Smooth muscle cell (in vitro differentiated cells): ENCODE measurements at regions not wholly inside any gene's neighbourhood (a gene's known extent, or its start where the extent isn't known, plus 50 kb on each side); places are given as distances from the start of the nearest gene placed in this dataset.

Experiments
- DNase-seq: peaks from one replicate; lab custom pipeline; 2025; ENCODE audit not compliant: unreplicated experiment; lab: John Stamatoyannopoulos, UW
- H2AFZ ChIP-seq: fragments of 200-600 bp; sonication (generic); 2 replicates; pipeline ENCODE4 v1.6.0; 2016; ENCODE audit warnings: antibody characterized with exemption, low read depth, mild to moderate bottlenecking
- H3F3A ChIP-seq: fragments of 200-600 bp; sonication (generic); 2 replicates; pipeline ENCODE4 v1.6.0; 2017; ENCODE audit warnings: antibody characterized with exemption, low read depth
- H3K27ac ChIP-seq: fragments of 200-600 bp; sonication (generic); 2 replicates; pipeline ENCODE4 v1.5.1; 2016; ENCODE audit warnings: low read depth, mild to moderate bottlenecking
- H3K27me3 ChIP-seq: fragments of 200-600 bp; sonication (generic); 2 replicates; pipeline ENCODE4 v1.6.1; 2016; ENCODE audit warnings: low read depth, mild to moderate bottlenecking
- H3K36me3 ChIP-seq: fragments of 200-600 bp; sonication (generic); 2 replicates; pipeline ENCODE4 v1.5.1; 2016; ENCODE audit warnings: low read depth
- H3K4me1 ChIP-seq: fragments of 200-600 bp; sonication (generic); 2 replicates; pipeline ENCODE4 v1.5.1; 2016; ENCODE audit warnings: low read depth
- H3K4me2 ChIP-seq: fragments of 200-600 bp; sonication (generic); 2 replicates; pipeline ENCODE4 v1.6.0; 2016; ENCODE audit warnings: mild to moderate bottlenecking
- H3K4me3 ChIP-seq: fragments of 200-600 bp; sonication (generic); 2 replicates; pipeline ENCODE4 v1.5.1; 2016; ENCODE audit warnings: mild to moderate bottlenecking
- H3K79me2 ChIP-seq: fragments of 200-600 bp; sonication (generic); 2 replicates; pipeline ENCODE4 v1.6.0; 2016; ENCODE audit warnings: low read depth, mild to moderate bottlenecking
- H3K9ac ChIP-seq: fragments of 200-600 bp; sonication (generic); 2 replicates; pipeline ENCODE4 v1.6.0; 2016; ENCODE audit warnings: low read depth
- H3K9me3 ChIP-seq: fragments of 200-600 bp; sonication (generic); replicated peaks from 2 replicates; pipeline ENCODE4 v1.5.1; 2016; ENCODE audit warnings: low read depth
- H4K20me1 ChIP-seq: fragments of 200-600 bp; sonication (generic); 2 replicates; pipeline ENCODE4 v1.6.0; 2016; ENCODE audit warnings: low read depth
- WGBS: methylation state at CpG from one replicate; pipeline ENCODE4 v1.1.7; 2016; ENCODE audit warnings: low lambda C conversion rate; 5-methylcytosine and 5-hydroxymethylcytosine counted together
- TF ChIP-seq, protein P1 (sequence below): fragments of 200-600 bp; sonication (generic); IDR thresholded peaks from 2 replicates; pipeline ENCODE4 v1.5.1; 2017; ENCODE audit warnings: borderline replicate concordance, mild to moderate bottlenecking, antibody characterized with exemption; ENCODE audit not compliant: insufficient read depth, poor library complexity, severe bottlenecking

GRCh38 chr12:97005174-97005573 is 98.1 kb downstream of the NEDD1 start:
- 46% methylated on average over 1 of the region's 1 CpG for WGBS
- H3K9ac ChIP-seq: peak overlapping the region; percentile 3
- DNase-seq: no peak
- H3K4me3 ChIP-seq: no peak overlapping the region
- no peaks in the 10 kb centered on the region for H3K27me3 ChIP-seq
- H3K9me3 ChIP-seq: no peaks in the 10 kb centered on the region
- H4K20me1 ChIP-seq: no peaks in the 10 kb centered on the region
- peaks cover 20% of the 10 kb centered on the region for H3K4me1 ChIP-seq
- H3K36me3 ChIP-seq: no peaks in the 10 kb centered on the region
- H3F3A ChIP-seq: no peaks in the 10 kb centered on the region
- H2AFZ ChIP-seq: no peak overlapping the region
- H3K79me2 ChIP-seq: no peaks in the 10 kb centered on the region
- TF ChIP-seq, protein P1, sequence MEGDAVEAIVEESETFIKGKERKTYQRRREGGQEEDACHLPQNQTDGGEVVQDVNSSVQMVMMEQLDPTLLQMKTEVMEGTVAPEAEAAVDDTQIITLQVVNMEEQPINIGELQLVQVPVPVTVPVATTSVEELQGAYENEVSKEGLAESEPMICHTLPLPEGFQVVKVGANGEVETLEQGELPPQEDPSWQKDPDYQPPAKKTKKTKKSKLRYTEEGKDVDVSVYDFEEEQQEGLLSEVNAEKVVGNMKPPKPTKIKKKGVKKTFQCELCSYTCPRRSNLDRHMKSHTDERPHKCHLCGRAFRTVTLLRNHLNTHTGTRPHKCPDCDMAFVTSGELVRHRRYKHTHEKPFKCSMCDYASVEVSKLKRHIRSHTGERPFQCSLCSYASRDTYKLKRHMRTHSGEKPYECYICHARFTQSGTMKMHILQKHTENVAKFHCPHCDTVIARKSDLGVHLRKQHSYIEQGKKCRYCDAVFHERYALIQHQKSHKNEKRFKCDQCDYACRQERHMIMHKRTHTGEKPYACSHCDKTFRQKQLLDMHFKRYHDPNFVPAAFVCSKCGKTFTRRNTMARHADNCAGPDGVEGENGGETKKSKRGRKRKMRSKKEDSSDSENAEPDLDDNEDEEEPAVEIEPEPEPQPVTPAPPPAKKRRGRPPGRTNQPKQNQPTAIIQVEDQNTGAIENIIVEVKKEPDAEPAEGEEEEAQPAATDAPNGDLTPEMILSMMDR: no peak
- H3K27ac ChIP-seq: peak overlapping the region; percentile 31
- H3K4me2 ChIP-seq: no peak overlapping the region

- Histone ChIP-seq H3K9ac (no peak overlapping the region), H3K4me2 (no peak overlapping the region), H3F3A (no peaks in the 10 kb centered on the region), H2AFZ (no peak overlapping the region), H4K20me1 (no peaks in the 10 kb centered on the region), H3K4me1 (peaks cover 20% of the 10 kb centered on the region), H3K27ac (peak overlapping the region; percentile 31), H3K4me3 (no peak overlapping the region), H3K79me2 (no peaks in the 10 kb centered on the region), H3K27me3 (no peaks in the 10 kb centered on the region), H3K36me3 (no peaks in the 10 kb centered on the region), H3K9me3 (no peaks in the 10 kb centered on the region)
- WGBS: 78% methylated on average over 3 of the region's 3 CpGs
- DNase-seq: no peak
- TF ChIP-seq, protein P1: no peak
Observed at GRCh38 chr12:97005646-97006045, 98.6 kb downstream of the NEDD1 start.

- TF ChIP-seq, protein P1: no peak
- no peaks in the 10 kb centered on the region for H3F3A ChIP-seq
- no peaks in the 10 kb centered on the region for H3K36me3 ChIP-seq
- H3K79me2 ChIP-seq: no peaks in the 10 kb centered on the region
- H2AFZ ChIP-seq: no peak overlapping the region
- no peak overlapping the region for H3K27ac ChIP-seq
- H3K4me1 ChIP-seq: peaks cover 20% of the 10 kb centered on the region
- no peak overlapping the region for H3K9ac ChIP-seq
- 98% methylated on average over 2 of the region's 2 CpGs for WGBS
- no peaks in the 10 kb centered on the region for H4K20me1 ChIP-seq
- no peak overlapping the region for H3K4me2 ChIP-seq
- no peaks in the 10 kb centered on the region for H3K9me3 ChIP-seq
- no peak overlapping the region for H3K4me3 ChIP-seq
- no peaks in the 10 kb centered on the region for H3K27me3 ChIP-seq
- no peak for DNase-seq
Observed at GRCh38 chr12:97006585-97006984, 99.5 kb downstream of the NEDD1 start.

GRCh38 chr12:97016163-97016562 is 109.1 kb downstream of the NEDD1 start:
- H3K4me3 ChIP-seq: no peak overlapping the region
- no peak overlapping the region for H2AFZ ChIP-seq
- H3K4me2 ChIP-seq: no peak overlapping the region
- peaks cover 7% of the 10 kb centered on the region for H3K9me3 ChIP-seq
- no peaks in the 10 kb centered on the region for H3K79me2 ChIP-seq
- no peaks in the 10 kb centered on the region for H3K4me1 ChIP-seq
- no peak overlapping the region for H3K9ac ChIP-seq
- no peak overlapping the region for H3K27ac ChIP-seq
- DNase-seq: no peak
- no peaks in the 10 kb centered on the region for H3F3A ChIP-seq
- WGBS: 85% methylated on average over 1 of the region's 1 CpG
- TF ChIP-seq, protein P1: no peak
- no peaks in the 10 kb centered on the region for H4K20me1 ChIP-seq
- no peaks in the 10 kb centered on the region for H3K27me3 ChIP-seq
- no peaks in the 10 kb centered on the region for H3K36me3 ChIP-seq
